ENCODE measurements at regions not wholly inside any gene's neighbourhood (a gene's known extent, or its start where the extent isn't known, plus 50 kb on each side); places are given as distances from the start of the nearest gene placed in this dataset.
"Not testable (repeated sequence)": the region's sequence is repeated elsewhere in the genome, so short reads cannot be mapped to it uniquely, and the experiment has no call there.

DNA sequence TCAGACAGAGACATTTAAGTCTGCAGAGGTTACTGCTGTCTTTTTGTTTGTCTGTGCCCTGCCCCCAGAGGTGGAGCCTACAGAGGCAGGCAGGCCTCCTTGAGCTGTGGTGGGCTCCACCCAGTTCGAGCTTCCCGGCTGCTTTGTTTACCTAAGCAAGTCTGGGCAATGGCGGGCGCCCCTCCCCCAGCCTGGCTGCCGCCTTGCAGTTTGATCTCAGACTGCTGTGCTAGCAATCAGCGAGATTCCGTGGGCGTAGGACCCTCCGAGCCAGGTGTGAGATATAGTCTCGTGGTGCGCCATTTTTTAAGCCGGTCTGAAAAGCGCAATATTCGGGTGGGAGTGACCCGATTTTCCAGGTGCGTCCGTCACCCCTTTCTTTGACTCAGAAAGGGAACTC is 245.0 kb upstream of the CDH2 start:
- DNase-seq = not testable (repeated sequence)

DNA sequence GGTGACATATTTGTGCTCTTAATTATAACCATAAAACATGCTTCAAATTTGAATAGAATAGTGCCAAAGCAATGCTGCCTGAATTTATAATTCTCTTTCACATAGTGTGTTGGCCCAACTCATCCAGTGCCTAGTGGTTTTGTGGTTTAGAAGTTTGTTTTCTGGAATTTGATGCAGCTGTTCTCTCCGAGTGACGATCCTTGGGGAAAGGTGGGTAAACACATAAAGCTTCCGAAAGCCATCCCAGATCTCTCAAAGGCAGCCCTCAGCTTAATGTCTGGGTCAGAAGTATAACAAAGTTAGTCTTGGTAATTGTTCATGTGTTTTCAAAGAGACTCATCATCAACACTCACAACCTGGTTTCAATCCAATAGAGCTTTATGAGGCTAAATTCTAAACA is 235.6 kb upstream of the CDH2 start:
- DNase-seq = no peak

DNA sequence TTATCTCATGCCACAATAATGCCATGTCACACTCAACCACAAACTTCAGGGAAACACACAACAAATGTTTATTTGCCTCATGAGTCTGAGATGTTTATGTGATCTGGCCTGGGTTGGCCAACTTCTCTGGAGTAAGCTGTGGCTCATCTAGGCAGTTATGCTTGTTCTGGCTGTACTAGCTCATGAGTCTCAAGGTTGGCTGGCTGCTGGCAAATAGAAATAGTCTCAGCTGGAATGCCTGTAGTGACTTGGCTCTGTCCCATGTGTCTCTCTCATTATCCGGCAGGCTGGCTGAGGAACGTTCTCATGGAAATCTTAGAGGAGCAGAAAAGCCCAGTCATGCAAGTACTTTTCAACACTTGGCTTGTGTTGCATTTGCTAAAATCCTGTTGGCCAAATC is 234.9 kb upstream of the CDH2 start:
- no peak for DNase-seq

DNA sequence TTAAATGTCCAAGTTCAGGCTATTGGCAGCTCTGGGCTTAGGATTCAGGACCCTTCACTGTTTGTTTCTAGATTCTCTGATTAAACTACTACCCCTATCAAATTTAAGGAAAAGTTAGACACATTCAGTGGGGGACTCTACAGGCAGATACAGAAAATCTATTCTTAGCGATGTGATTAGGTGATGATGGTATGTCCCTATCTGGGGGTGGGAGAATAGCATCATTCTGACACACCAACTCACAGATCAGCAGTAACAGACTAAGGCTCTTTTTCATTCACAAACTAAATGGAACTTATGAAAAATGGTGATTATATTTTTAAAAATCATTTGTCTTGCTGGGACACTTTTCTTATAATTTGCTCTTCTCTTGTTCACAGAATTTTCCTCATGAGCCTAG is 232.9 kb upstream of the CDH2 start:
- no peak for DNase-seq

DNA sequence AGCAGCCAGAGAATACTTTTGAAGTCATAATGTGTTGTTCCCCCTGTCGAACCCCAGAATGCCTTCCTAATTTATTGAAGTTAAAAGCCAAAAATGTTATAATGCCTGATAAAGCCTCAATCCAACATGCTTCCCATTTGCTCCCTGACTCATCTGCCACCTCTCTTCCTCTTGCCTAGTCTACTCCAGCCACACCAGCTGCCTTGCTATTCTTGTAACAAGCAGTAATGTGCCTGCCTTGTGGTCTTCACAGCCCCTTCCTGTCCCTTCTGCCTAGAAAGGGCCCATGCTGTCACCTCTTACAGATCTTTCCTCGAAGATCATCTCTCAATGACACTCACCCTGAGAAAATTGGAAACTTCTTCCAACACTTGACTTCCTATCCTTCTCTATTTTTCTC is 231.6 kb upstream of the CDH2 start:
- DNase-seq = no peak

DNA sequence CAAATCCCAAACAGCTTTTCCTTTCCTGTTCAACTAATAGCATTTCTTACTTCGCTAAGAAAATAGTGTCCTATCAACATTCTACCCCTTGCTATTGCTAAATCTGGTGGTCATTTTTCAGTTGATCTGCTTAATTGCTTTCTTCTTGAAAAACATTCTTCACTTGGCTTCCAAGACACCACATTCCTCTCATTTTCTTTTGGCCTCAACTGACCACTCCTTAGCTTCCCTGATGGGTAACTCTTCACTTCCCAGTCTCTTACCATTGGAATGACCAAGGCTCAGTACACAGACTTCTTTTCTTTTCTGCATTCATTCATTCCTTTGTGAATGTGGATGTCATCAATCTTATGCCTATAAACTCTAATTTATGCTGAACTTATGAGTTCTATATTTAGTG is 230.8 kb upstream of the CDH2 start:
- no peak for DNase-seq

DNA sequence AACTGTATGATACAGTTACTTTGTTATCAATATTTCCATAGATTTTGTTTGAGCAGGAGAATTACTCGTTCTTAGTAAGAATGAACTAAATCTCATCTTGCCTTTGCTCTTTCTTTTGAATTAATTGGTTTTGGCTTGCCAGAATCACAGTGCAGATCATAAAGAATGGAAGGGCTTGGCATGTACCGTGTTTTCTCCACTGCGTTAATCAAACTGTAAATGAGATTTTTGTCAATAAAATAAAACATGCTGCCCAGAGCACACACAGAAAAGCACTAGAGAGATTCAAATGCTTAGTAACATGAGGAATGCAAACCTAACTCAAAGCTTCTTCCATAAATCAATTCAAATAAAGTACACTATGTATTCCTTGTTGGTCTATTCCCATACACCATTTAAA is 229.6 kb upstream of the CDH2 start:
- no peak for DNase-seq

DNA sequence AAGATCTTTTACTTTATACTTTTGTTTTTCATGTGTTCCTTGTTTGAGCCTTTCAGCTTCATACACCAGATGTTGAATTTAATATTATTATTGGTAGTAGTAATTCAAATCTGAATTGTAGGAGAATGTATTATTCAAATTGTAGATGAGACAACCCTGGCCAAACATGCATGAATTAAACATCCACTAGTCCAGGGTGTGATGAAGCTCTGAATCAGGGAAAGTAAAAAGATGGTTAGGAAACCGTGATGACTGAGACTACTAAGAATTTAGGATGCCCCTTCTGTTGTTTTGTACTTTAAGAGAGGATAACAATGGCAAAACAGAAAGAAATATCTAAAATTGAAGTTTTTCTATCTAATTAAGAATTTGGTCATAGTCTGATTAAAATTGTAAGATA is 227.8 kb upstream of the CDH2 start:
- no peak for DNase-seq

DNA sequence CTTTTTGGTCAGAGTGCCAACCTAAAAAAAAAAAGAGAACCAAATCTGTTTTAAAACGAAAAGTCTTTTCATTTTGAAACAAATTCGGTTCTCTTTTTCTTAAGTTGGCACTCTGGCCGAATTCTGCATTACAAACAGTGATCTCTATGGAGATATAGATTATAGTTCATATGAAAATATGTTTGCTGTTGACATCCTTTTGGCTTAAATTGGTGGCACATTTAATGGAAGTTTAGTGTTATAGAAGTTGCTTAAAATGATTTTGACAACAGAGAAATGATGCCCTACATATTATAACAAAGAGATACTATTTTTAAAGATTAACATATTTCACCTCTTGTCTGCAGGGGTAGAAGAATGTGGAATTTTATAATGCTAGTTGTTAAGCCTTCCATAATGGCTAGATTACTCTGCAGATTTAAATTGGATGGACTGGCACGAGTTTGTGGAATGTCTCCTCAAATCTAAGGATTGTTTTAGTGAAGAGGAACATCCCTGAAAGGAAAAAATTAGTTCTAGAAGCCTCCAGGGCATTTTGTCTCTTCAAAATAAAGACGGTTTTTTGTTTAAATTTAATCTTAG is 222.9 kb upstream of the CDH2 start:
- no peak for DNase-seq

DNA sequence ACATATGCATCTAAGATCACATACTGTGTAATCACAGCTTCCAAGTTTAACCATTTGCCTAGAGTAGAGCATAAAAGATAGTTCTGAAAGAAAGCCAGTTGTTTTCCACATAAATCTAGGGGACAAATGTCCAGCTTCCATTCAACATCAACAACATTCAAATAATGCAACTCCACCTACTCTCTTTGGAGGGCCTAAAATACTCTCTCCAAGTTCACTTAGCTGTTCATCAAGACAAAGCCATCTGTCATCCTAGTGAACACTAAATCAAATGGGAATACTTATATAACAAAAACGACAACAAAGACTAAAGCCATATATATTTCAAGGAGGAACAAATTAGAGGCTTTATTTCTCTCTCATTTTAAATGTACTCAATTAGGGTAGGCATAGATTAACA is 221.5 kb upstream of the CDH2 start:
- DNase-seq = no peak

DNA sequence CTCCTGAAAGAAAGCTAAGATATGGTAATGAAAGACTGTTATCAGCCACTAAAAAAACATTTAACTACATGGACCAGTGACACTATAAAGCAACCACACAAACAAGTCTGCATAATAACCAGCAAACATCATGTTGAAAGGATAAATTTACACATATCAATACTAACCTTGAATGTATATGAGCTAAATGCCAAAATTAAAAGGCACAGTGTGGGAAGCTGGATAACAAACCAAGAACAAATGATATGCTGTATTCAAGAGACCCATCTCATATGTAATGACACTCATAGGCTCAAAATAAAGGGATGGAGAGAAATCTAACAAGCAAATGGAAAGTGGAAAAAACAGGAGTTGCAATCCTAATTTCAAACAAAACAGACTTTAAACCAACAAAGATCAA is 213.1 kb upstream of the CDH2 start:
- DNase-seq = no peak

DNA sequence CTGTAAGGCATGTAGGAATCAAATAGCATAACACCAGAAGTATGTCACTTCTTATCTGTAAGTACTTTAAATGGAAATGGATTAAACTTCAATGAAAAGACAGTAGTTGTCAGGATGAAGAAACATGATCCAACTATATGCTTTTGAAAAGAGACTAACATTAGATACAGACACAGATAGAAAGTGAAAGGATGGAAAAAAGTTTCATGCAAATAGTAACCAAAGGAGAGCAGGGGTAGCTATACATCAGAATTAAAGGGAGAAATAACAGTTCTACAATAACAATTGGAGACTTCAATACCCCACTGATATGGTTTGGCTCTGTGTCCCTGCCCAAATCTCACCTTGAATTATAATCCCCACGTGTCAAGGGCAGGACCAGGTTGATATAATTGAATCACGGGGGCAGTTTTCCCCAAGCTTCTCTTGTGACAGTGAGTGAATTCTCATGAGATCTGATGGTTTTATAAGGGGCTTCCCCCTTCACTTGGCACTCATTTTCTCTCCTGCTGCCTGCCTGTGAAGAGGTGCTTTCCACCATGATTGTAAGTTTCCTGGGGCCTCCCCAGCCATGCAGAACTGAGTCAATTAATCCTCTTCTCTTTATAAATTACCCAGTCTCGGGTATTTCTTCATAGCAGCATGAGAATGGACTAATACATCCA is 205.4 kb upstream of the CDH2 start:
- no peak for DNase-seq

DNA sequence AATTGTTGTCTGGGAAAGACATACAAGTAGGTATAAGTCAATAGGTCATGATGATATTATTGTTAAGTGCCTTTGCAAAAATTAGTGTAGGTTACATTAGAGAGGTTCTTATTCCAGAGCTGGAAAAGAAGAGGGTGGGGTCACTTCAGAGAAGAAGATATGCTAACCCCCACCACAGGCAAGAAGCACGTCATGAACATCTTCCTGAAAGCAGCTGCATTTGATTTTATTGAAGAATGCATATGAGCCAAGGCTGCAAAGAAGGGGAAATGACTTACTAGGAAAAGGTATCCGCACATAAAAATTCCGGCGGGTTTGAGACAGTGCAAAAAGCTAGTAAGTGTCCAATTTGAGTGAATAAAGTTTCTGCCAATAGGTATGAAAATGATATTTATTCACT is 195.3 kb upstream of the CDH2 start:
- DNase-seq = no peak

DNA sequence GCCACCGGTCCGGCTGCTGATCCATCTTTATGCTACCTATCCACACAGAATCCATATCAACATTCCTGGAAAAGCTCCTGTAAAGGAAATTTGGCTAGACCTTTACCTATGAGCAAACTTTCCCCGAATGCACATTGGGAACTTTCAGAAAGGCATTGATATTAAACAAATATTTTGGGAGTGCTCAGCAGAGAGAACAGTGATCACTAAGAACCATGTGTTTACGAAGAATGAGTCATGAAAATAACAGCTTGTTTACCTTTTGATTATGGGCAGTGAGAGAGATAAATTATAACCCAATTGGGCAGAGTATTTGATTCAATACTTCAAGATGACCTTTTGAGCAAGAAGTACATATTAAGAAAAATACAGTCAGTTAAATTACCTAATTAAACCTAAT is 189.7 kb upstream of the CDH2 start:
- DNase-seq = no peak

DNA sequence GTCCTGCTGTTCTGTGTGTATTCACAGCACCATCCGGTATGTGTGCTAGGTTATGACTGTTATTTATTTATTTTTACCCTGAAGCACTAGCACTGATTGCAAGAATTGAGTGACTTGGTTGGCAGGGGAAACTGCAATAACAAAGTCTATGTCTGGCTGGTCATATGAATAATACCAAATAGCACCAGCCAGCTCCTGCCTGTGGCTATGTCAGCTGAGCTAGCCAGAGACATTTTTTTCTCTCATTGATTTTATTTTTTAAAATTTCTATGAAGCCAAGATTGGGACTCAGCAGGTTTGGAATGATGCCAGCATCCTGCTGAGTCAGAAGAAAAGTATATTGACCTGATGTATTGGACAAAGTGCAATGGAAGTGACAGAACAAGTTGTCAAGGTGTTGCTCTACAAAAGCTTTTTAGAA is 188.5 kb upstream of the CDH2 start:
- DNase-seq = no peak

DNA sequence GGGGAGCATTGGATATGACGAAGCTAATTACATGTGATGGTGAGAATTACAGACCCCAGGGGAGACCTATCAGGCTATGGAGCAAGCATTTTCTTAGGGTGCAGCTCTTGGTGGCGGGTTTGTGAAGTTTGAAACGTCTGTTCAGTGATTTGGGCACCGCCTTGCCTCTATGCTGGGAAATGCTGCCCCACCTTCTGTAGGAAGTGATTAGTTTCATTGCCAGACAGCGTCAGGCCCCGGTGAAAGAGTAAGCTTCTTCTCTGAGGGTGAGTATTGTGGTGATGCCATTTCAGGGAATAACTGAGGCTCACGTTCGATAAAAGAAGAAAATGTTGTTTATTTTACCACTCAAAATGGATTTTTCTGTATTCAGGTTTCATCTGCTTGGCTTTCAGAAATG is 186.2 kb upstream of the CDH2 start:
- DNase-seq = no peak

DNA sequence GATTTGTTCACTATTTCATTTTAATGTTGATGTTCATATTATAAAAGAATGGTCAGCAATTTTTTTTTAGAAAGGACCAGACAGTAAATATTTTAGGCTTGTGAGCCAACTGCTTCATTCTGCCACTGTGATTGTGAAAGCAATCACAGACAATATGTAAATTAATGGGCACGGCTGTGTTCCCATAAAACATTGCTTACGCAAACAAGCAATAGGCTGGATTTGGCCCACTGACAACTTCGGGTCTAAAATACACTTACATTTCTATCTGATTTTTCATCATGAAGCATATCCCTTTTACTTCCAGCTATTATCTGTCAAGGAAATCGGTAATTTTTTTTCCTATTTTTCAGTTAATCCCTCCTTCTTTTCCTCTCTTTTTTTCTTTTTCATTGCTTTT is 182.2 kb upstream of the CDH2 start:
- DNase-seq = no peak

DNA sequence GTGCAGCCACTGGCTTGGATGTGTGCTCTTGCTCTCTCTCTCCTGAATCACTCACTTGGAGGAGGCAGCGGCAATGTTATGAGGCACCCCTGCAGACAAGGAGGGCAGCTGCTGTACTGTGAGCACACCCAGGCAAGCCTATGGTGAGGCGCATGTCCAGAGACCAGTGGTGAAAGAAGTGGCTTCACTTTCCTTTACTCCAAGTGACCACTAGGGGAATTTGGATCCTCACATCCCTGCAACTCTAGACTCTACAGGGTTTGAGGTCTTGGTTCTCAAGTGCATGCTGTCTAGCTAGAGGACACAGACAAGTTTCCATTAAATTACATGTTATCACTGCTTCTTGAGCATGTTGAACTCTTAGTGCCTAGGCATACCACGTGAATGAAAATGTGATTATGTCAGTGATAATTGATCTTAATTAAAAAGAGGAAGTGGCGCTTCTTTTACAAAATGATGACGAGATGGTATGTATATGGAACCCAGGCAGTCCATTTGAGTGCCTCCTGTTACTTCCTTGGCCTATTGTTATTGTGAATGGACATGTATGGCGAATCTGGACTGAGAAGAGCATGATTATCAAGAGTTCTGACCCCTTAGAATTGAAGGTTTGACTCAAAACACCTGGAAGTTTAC is 181.0 kb upstream of the CDH2 start:
- no peak for DNase-seq

DNA sequence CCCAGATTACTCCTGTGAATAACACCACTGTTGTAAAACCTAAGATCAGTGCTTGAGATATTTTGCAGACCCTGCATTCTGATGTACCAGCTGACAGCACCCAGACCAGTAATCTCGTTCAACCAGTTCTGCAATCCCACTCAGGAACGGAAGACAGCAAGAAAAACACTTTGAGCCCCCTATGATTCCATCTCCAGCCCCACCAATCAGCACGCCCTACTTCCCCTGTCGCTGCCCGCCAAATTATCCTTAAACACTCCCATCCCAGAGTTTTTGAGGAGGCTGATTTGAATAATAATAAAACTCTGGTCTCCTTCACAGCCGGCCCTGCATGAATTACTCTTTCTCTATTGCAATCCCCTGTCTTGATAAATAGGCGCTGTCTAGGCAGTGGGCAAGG is 173.9 kb upstream of the CDH2 start:
- DNase-seq = no peak

DNA sequence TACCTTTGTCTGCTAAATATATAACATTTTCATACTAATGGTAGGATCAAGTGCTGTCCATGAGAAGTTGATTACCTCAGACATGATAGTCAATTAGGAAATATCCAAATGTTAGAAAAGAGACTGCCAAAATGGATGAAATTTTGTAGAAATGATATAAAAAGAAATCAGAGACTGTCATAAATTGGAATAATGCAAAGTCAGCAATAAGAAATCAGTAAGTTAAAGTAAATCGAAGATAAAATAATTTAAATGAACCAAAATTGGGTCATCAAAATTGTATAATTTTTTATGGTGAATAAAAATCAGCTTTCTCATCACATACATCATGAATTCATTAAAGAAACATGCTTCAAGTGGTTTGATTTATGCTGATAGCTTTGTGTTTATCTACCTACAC is 165.3 kb upstream of the CDH2 start:
- no peak for DNase-seq

DNA sequence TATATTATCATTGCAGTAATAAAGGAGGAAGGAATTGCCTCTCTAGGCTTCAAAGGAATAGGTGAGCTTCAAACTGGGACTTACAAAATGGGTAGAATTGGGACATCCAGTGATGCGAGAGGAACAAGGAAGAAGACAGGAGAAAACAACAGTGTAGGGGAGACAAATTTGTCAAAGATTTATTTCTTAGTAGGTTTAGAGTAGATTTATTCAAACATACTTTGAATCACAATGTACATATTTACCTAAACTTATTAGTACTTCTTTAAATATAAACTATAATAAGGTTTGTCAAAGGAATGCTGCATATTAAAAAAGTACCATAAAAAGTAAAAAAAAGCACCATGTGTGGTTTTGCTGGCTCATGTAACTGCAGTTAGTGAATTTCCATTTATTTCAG is 161.4 kb upstream of the CDH2 start:
- no peak for DNase-seq

DNA sequence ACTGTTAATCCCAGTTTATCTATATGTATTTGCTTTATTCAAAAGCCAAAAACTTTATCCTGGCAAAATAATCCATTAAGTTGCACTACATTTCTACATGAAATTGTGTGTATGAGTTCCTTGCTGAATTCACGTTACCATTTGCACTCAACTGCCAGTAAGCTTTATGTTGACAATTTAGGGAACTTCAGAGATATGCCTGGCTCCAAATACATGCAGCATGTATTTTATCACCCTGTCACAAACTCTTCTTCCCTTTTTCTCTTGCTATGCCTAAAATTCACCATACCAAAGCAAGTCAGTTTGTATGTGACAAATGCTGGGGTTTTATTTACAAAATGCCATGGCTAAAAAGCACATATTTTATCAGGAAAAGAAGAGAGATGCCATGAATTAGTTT is 157.6 kb upstream of the CDH2 start:
- DNase-seq = no peak

DNA sequence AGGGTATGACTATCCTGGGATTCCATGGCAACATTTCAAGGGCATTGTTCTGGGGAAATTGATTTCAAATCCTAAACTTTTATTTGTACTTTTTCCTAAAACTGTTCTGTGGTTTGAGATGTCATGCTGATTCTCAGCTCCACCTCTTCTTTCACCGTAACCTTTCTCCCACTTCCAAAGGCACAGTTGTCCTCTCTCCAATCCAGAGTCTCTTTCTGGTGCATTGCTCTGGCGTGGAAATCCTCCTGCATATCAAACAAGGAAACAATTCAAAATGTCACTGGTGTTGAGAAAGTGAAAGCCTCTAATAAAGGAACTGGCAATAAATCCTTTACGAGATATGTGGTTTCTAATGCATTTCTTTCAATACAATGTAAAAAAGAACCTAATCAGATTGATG is 155.1 kb upstream of the CDH2 start:
- DNase-seq = no peak

DNA sequence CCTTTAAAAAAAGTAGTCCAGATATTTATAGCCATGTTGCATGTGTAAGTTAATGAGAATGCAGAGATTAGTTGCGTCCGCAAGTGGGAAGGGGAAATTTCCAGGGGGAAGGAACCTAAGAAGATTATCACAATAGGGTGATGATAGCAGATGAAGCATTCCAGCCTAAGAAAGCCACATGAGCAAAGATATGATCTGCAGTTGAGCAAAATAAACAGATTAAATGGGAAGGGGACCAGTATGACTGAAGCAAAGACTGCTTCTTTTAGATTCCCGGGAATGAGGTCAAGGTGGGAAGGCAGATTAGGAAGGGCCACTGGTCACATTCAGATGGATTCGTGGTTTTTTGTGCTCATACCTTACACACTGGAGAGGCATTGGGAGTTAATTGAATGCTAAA is 154.6 kb upstream of the CDH2 start:
- DNase-seq = no peak

DNA sequence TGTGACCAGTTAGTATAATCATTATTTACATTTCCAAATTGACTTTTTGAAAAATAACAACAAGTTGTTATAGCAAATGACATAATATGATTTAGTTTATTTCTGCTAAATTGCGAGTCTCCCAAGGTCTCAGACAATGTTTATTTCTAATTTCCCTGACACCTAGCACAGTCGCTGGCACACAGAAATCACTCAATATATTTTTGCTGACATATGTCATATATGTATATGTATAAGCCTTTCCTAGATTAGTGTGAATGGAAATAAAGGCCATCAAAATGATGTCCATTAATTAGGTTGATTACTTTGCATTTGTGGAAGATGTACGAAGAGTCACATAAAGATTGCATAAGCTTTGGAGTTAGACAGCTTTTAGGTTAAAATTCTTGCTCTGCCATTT is 136.7 kb upstream of the CDH2 start:
- no peak for DNase-seq
